ENCODE measurements at regions not wholly inside any gene's neighbourhood (a gene's known extent, or its start where the extent isn't known, plus 50 kb on each side); places are given as distances from the start of the nearest gene placed in this dataset.
"Not testable (repeated sequence)": the region's sequence is repeated elsewhere in the genome, so short reads cannot be mapped to it uniquely, and the experiment has no call there.

DNA sequence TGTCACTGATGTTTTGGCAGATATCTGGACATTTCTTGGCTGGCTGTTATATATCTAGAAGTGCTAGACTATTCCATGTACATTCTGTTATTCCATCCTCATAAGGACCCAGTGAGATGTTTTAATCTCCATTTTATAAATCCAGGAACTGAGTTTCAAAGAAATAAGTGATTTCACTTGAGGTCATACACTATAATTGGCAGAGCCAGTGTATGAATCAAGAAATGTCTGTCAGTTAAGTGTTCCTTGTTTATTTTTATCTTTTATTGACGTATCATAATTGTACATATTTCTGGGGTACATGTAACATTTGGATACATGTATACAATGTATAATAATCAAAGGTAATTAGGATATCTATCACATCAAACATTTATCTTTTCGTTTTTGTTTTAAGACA, 338.3 kb upstream of the KLF4 start:
- no peak overlapping the region for H3K4me3 ChIP-seq
- DNase-seq (no peak), ATAC-seq (no peak)
- TF ChIP-seq, protein P1, sequence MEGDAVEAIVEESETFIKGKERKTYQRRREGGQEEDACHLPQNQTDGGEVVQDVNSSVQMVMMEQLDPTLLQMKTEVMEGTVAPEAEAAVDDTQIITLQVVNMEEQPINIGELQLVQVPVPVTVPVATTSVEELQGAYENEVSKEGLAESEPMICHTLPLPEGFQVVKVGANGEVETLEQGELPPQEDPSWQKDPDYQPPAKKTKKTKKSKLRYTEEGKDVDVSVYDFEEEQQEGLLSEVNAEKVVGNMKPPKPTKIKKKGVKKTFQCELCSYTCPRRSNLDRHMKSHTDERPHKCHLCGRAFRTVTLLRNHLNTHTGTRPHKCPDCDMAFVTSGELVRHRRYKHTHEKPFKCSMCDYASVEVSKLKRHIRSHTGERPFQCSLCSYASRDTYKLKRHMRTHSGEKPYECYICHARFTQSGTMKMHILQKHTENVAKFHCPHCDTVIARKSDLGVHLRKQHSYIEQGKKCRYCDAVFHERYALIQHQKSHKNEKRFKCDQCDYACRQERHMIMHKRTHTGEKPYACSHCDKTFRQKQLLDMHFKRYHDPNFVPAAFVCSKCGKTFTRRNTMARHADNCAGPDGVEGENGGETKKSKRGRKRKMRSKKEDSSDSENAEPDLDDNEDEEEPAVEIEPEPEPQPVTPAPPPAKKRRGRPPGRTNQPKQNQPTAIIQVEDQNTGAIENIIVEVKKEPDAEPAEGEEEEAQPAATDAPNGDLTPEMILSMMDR (IDR thresholded peaks at IDR 0.05), result no peak
- WGBS, 2 donors, result 51 to 58% methylated on average over 2 of the region's 2 CpGs
- peaks cover 0 to 4% (median 0%) of the 10 kb centered on the region in 9 donors for H3K4me1 ChIP-seq
- peaks cover 0 to 14% (median 0%) of the 10 kb centered on the region in 11 donors for H3K9me3 ChIP-seq
- intact Hi-C loops (cut with DNase I), result loop anchor here in 1 of 10 donors (10.0 kb wide), 1 partner anchor 77 kb away; no protein-coding TSS in a partner anchor
- H3K27ac ChIP-seq, result no peak overlapping the region
- no peaks in the 10 kb centered on the region for H3K36me3 ChIP-seq
- H3K27me3 ChIP-seq, result no peaks in the 10 kb centered on the region

DNA sequence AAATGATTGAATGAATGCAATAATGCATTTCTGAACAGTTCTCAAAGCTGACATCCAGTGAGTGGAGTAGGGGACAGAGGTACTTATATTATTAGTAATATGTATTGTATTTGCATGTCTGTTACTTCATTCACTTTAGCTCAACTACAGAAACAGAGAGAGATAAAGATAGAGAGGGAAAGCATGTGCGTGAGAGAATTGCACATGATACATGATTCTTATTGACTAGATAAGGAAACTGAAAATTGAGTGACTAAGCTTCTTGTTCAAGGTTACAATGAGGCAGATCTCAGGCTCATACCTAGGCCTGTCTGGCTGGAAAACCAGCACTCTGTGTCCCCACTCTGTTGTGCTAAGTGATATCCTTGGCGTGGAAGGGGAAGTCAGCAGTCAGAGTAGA, 337.7 kb upstream of the KLF4 start:
- intact Hi-C loops (cut with DNase I), result loop anchor here in 1 of 10 donors (10.0 kb wide), 1 partner anchor 77 kb away; no protein-coding TSS in a partner anchor
- no peaks in the 10 kb centered on the region for H3K27me3 ChIP-seq
- TF ChIP-seq, protein P1 (IDR thresholded peaks at IDR 0.05), result no peak
- ATAC-seq (peak in 1 of 8 donors; percentile 50), DNase-seq (no peak)
- no peaks in the 10 kb centered on the region for H3K36me3 ChIP-seq
- 61 to 77% methylated on average over 2 of the region's 2 CpGs for WGBS, 2 donors
- H3K27ac ChIP-seq, result no peak overlapping the region
- peaks cover 0 to 4% (median 0%) of the 10 kb centered on the region in 9 donors for H3K4me1 ChIP-seq
- H3K4me3 ChIP-seq, result no peak overlapping the region
- H3K9me3 ChIP-seq, result peaks cover 0 to 14% (median 0%) of the 10 kb centered on the region in 11 donors

DNA sequence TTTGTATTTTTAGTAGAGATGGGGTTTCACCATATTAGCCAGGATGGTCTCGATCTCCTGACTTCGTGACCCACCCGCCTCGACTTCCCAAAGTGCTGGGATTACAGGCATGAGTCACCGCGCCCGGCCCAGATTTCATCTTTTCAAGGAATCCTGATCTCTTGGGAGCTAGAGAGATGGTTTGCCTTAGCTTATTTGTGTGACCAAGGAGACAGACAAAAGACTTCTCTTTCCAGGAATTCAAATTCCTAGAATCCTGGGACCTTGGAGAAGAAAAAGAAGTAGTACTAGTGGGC, 337.1 kb upstream of the KLF4 start:
- H3K27ac ChIP-seq, ATAC-seq, H3K36me3 ChIP-seq, H3K4me1 ChIP-seq, DNase-seq, H3K27me3 ChIP-seq, H3K4me3 ChIP-seq: not testable (repeated sequence)
- H3K9me3 ChIP-seq, result peaks cover 0 to 14% (median 0%) of the 10 kb centered on the region in 11 donors
- intact Hi-C loops (cut with DNase I), result loop anchor here in 1 of 10 donors (10.0 kb wide), 1 partner anchor 78 kb away; no protein-coding TSS in a partner anchor
- 97 to 99% methylated on average over 7 of the region's 7 CpGs for WGBS, 2 donors

DNA sequence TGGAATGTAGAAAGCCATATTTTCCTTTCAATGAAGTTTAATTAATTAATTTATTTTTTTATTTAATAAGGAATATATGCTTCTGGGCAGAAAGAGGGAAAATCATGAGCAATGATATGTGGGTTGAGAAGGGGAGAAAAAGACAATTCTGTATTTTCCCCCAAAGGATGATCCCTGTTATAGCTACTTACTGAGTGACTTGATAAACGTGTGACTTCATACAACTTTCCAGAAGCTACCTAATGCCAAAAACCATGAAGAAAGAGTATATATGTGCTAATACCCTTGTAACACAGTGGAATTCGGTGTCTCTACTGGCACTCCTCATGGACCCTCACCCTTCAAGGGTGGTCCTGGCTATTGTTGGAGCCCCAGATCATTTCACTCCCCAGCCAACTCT, 335.0 kb upstream of the KLF4 start:
- no peaks in the 10 kb centered on the region for H3K36me3 ChIP-seq
- H3K27ac ChIP-seq, result no peak overlapping the region
- peaks cover 0 to 8% (median 0%) of the 10 kb centered on the region in 11 donors for H3K9me3 ChIP-seq
- no peak overlapping the region for H3K4me3 ChIP-seq
- H3K27me3 ChIP-seq, result no peaks in the 10 kb centered on the region
- intact Hi-C loops (cut with DNase I), result loop anchor here in 1 of 10 donors (10.0 kb wide), 1 partner anchor 80 kb away; no protein-coding TSS in a partner anchor
- 88 to 94% methylated on average over 2 of the region's 2 CpGs for WGBS, 2 donors
- no peak for ATAC-seq
- no peak for DNase-seq
- H3K4me1 ChIP-seq, result peaks cover 0 to 8% (median 4%) of the 10 kb centered on the region in 9 donors
- TF ChIP-seq, protein P1 (IDR thresholded peaks at IDR 0.05), result no peak

DNA sequence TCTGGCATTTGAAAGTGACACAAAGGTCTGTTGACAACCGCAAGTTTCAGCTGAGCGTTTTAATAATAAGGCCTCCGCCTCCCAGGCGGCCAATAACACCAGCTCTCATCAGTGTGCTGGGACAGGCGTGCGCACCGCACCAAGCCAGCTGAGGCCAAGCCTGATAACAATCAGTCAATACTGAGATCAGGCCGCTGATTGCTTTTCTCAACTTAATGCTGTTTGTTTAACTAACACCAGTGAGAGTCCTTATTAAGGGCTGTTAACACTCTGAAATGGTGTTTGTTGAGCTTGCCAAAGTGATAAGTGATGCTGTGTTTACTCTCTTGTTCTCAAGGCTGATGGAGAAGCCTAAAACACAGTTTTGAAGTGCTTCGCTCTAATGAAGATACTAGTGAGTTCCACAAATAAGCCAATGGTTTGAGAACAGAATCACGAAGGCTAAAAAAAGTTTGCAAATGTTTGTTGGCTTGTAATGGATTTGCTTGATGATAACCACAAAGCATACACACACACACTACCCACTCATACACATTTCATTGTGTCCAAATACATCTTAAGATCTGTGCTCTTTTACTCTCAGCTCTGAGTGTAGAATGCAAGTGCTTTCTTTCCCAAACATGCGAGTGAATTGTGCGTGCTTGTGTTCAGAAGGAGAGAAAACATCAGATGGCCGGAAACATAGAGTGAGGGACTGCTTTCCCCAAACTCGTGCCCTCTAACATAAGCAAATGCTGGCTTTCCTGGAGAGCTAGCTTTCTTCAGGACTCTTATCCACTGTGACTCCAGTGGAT, 330.4 kb upstream of the KLF4 start:
- 40 to 58% methylated on average over 14 of the region's 14 CpGs for WGBS, 2 donors
- intact Hi-C loops (cut with DNase I), result loop anchor here in 1 of 10 donors (10.0 kb wide), 1 partner anchor 85 kb away; no protein-coding TSS in a partner anchor

DNA sequence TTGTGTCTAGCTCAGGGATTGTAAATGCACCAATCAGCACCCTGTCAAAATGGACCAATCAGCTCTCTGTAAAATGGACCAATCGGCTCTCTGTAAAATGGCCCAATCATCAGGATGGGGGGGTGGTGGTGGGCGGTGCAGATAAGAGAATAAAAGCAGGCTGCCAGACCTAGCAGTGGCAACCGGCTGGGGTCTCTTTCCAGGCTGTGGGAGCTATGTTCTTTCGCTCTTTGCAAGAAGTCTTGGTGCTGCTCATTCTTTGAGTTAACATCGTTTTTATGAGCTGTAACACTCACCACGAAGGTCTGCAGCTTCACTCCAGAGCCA, 328.9 kb upstream of the KLF4 start:
- H3K4me3 ChIP-seq; H3K27ac ChIP-seq; ATAC-seq; H3K27me3 ChIP-seq; DNase-seq; H3K9me3 ChIP-seq; intact Hi-C loops (cut with DNase I); H3K36me3 ChIP-seq: not testable (repeated sequence)
- WGBS, 2 donors, result 90 to 91% methylated on average over 6 of the region's 6 CpGs
- H3K4me1 ChIP-seq, result peaks cover 0 to 17% (median 11%) of the 10 kb centered on the region in 9 donors

More for the DNA sequence above, 330.4 kb upstream of the KLF4 start:
- Histone ChIP-seq H3K9me3 (no peaks in the 10 kb centered on the region), H3K4me1 (peaks cover 0 to 17% (median 11%) of the 10 kb centered on the region in 9 donors), H3K27me3 (no peaks in the 10 kb centered on the region), H3K27ac (no peak overlapping the region), H3K36me3 (no peaks in the 10 kb centered on the region), H3K4me3 (no peak overlapping the region)
- TF ChIP-seq, protein P1 (IDR thresholded peaks at IDR 0.05), result no peak
- DNase-seq (no peak), ATAC-seq (peak in 3 of 8 donors; percentile 41 to 59 (median 48))

DNA sequence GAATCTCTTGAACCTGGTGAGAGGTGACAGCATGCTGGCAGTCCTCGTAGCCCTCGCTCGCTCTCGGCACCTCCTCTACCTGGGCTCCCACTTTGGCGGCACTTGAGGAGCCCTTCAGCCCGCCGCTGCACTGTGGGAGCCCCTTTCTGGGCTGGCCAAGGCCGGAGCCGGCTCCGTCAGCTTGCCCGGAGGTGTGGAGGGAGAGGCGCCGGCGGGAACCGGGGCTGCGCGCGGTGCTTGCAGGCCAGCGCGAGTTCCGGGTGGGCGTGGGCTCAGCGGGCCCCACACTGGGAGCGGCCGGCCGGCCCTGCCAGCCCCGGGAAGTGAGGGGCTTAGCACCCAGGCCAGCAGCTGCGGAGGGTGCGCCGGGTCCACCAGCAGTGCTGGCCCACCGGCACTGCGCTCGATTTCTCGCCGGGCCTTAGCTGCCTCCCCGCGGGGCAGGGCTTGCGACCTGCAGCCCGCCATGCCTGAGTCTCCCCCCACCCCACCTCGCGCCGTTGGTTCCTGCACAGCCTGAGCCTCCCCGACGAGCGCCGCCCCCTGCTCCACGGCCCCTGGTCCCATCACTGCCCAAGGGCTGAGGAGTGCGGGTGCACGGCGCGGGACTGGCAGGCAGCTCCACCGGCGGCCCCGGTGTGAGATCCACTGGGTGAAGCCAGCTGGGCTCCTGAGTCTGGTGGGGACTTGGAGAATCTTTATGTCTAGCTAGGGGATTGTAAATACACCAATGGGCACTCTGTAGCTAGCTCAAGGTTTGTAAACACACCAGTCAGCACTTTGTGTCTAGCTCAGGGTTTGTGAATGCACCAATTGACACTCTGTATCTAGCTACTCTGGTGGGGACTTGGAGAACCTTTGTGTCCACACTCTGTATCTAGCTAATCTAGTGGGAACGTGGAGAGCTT, 328.3 kb upstream of the KLF4 start:
- H3K9me3 ChIP-seq; H3K36me3 ChIP-seq; DNase-seq; intact Hi-C loops (cut with DNase I); H3K27ac ChIP-seq; H3K27me3 ChIP-seq; ATAC-seq; H3K4me3 ChIP-seq: not testable (repeated sequence)
- WGBS, 2 donors, result 95% methylated on average over 52 to 55 of the region's 55 CpGs
- H3K4me1 ChIP-seq, result peaks cover 0 to 17% (median 11%) of the 10 kb centered on the region in 9 donors

All from heart right ventricle (tissue), 16 donors.